GM06990 (cell line): ENCODE measurements at regions not wholly inside any gene's neighbourhood (a gene's known extent, or its start where the extent isn't known, plus 50 kb on each side); places are given as distances from the start of the nearest gene placed in this dataset.

Experiments used
- DNase-seq: peaks from one replicate; pipeline ENCODE4 v3.0.0-alpha.2; 2011; ENCODE audit not compliant: insufficient read length; ENCODE audit errors: extremely low read depth
- H3K27me3 ChIP-seq: replicated peaks from 2 replicates; pipeline ENCODE4 v1.6.0; 2011; ENCODE audit warnings: low read length; ENCODE audit not compliant: control insufficient read depth, insufficient read depth
- H3K36me3 ChIP-seq: 2 replicates; pipeline ENCODE4 v1.5.1; 2011; ENCODE audit warnings: low read length; ENCODE audit not compliant: control insufficient read depth, insufficient read depth
- H3K4me3 ChIP-seq: replicated peaks from 2 replicates; pipeline ENCODE4 v1.5.1; 2011; ENCODE audit warnings: low read depth, mild to moderate bottlenecking, control low read depth, low read length
- CTCF ChIP-seq: IDR thresholded peaks from 2 replicates; pipeline ENCODE4 v1.5.1; 2011; ENCODE audit warnings: low read length, control low read depth, mild to moderate bottlenecking, inconsistent platforms; ENCODE audit not compliant: insufficient read depth, poor library complexity, severe bottlenecking

GRCh38 chr3:177820683-177821316 is 623.5 kb upstream of the TBL1XR1 start:
- H3K4me3 ChIP-seq, result no peak overlapping the region
- H3K27me3 ChIP-seq, result no peaks in the 10 kb centered on the region; the same call in 1 of the 2 replicates
- no peaks in the 10 kb centered on the region for H3K36me3 ChIP-seq
- DNase-seq, result peak; percentile 2
- TF ChIP-seq CTCF, result no peak

- H3K27me3 ChIP-seq, result no peaks in the 10 kb centered on the region; the same call in 1 of the 2 replicates
- H3K4me3 ChIP-seq, result no peak overlapping the region
- no peaks in the 10 kb centered on the region for H3K36me3 ChIP-seq
- no peak for DNase-seq
- no peak for TF ChIP-seq CTCF
Measured at GRCh38 chr3:177822681-177823096, 625.4 kb upstream of the TBL1XR1 start.

- H3K4me3 ChIP-seq, result no peak overlapping the region
- H3K27me3 ChIP-seq, result no peaks in the 10 kb centered on the region; the same call in 1 of the 2 replicates
- H3K36me3 ChIP-seq, result no peaks in the 10 kb centered on the region
- DNase-seq, result no peak
- no peak for TF ChIP-seq CTCF
Measured at GRCh38 chr3:177823701-177824189, 626.5 kb upstream of the TBL1XR1 start.

GRCh38 chr3:177824190-177824786 is 627.0 kb upstream of the TBL1XR1 start:
- no peaks in the 10 kb centered on the region for H3K36me3 ChIP-seq
- TF ChIP-seq CTCF, result no peak
- no peak for DNase-seq
- no peaks in the 10 kb centered on the region; the same call in 1 of the 2 replicates for H3K27me3 ChIP-seq
- no peak overlapping the region for H3K4me3 ChIP-seq

GRCh38 chr3:177824841-177825240 is 627.6 kb upstream of the TBL1XR1 start:
- Histone ChIP-seq H3K36me3 (no peaks in the 10 kb centered on the region), H3K4me3 (no peak overlapping the region), H3K27me3 (no peaks in the 10 kb centered on the region; the same call in 1 of the 2 replicates)
- no peak for DNase-seq
- no peak for TF ChIP-seq CTCF
